IMR-90 (cell line): ENCODE measurements at regions not wholly inside any gene's neighbourhood (a gene's known extent, or its start where the extent isn't known, plus 50 kb on each side); places are given as distances from the start of the nearest gene placed in this dataset.

Source experiments
- CTCF ChIP-seq: conservative IDR thresholded peaks from 2 replicates; pipeline ENCODE4 v1.5.1; 2012; ENCODE audit warnings: mild to moderate bottlenecking, low read depth, low read length, improper control_type of control experiment
- FOS ChIP-seq: fragments of 150-350 bp; IDR thresholded peaks from 2 replicates; pipeline ENCODE4 v1.6.1; 2016; ENCODE audit warnings: low read depth, low read length
- USF2 ChIP-seq: fragments of 150-350 bp; IDR thresholded peaks from 2 replicates; pipeline ENCODE4 v1.6.1; 2017; ENCODE audit warnings: mild to moderate bottlenecking, antibody characterized with exemption, low read length, low read depth

DNA sequence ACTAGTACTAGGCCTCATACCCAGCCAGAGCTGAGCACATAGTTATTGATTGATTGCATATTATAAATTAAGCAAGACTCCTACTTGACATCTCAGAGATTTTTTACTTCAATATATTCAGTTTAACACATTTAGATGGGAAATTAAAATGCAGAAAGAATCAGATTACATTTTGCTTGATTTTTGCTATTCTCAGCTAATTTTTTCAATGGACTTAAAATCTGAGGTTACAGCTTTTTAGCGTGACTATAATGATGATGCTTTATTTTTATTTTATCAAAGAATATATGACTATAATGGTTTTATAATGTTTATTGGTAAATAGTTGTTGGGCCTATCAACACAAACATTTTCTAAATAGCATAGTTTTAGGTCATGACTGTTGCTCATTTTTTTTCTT is 493.0 kb upstream of the CNTNAP5 start:
- no peak for TF ChIP-seq FOS
- no peak for TF ChIP-seq CTCF
- no peak for TF ChIP-seq USF2
